ENCODE measurements at regions not wholly inside any gene's neighbourhood (a gene's known extent, or its start where the extent isn't known, plus 50 kb on each side); places are given as distances from the start of the nearest gene placed in this dataset.

- Histone ChIP-seq H3K4me2 (ENCODE audit: insufficient read depth, low read length) (no peak overlapping the region), H3K27ac (ENCODE audit: extremely low read depth, low read depth, low read length) (no peak overlapping the region), H3K9ac (ENCODE audit: insufficient read depth in 1 of 2, low read depth in 2 of 2, low read length in 2 of 2) (no peak overlapping the region), H3K9me3 (replicated peaks; ENCODE audit: control insufficient read depth, insufficient read depth, low read depth, low read length) (no peaks in the 10 kb centered on the region), H3K4me1 (replicated peaks in 1 of 2; ENCODE audit: control insufficient read depth in 2 of 2, insufficient read depth in 2 of 2, low read length in 2 of 2) (no peaks in the 10 kb centered on the region), H4K20me1 (replicated peaks; ENCODE audit: control insufficient read depth, insufficient read depth, low read length) (no peaks in the 10 kb centered on the region), H3K4me3 (no peak overlapping the region), H3K9me1 (ENCODE audit: control insufficient read depth, insufficient read depth, low read length) (no peaks in the 10 kb centered on the region), H3K27me3 (ENCODE audit: control insufficient read depth in 2 of 2, insufficient read depth in 2 of 2, low read length in 2 of 2) (no peaks in the 10 kb centered on the region), H3K79me2 (ENCODE audit: control insufficient read depth, insufficient read depth, low read length) (no peaks in the 10 kb centered on the region), H2AFZ (ENCODE audit: low read depth, low read length) (no peak overlapping the region), H3K36me3 (ENCODE audit: control insufficient read depth, insufficient read depth, low read length) (no peaks in the 10 kb centered on the region)
- DNase-seq (ENCODE audit: extremely low read depth in 1 of 4, low spot score in 3 of 4), result peak in 1 of 4 experiments; percentile 10
- ChIA-PET CTCF (ENCODE audit: low intra/inter-chr PET ratio) (no interaction called here), POLR2A (interaction anchor here (0.6 kb wide), 1 partner anchor 16 kb away, joined by 4 read pairs; no protein-coding TSS in a partner anchor)
- in situ Hi-C loops (cut with MboI) (no loop called here), intact Hi-C loops (cut with micrococcal nuclease) (no loop called here)
- no peak for FAIRE-seq
- no peak for ATAC-seq
- 0% methylated on average over 2 of the region's 2 CpGs for WGBS (ENCODE audit: insufficient coverage, low coverage, missing lambda C conversion rate)
- TF ChIP-seq PBX2 (CRISPR knock-in tag; IDR thresholded peaks at IDR 0.05; ENCODE audit: low read depth), result no peak
- TF ChIP-seq PBX2 (tag; conservative IDR thresholded peaks at IDR 0.05; ENCODE audit: low read depth), result peak; percentile 68
- TF ChIP-seq PKNOX1 (IDR thresholded peaks at IDR 0.05), result peak; percentile 74
- no peak for TF ChIP-seq TCF15 (CRISPR knock-in tag; IDR thresholded peaks at IDR 0.05)
- peak; percentile 59 for TF ChIP-seq MEIS2 (IDR thresholded peaks at IDR 0.05; ENCODE audit: partially characterized antibody)
- no TSS peak for BruUV-seq (replicated peaks)
These were observed 130.5 kb upstream of the TTC29 start for GRCh38 chr4:147076179-147076578.
